ENCODE measurements at regions not wholly inside any gene's neighbourhood (a gene's known extent, or its start where the extent isn't known, plus 50 kb on each side); places are given as distances from the start of the nearest gene placed in this dataset.

DNA sequence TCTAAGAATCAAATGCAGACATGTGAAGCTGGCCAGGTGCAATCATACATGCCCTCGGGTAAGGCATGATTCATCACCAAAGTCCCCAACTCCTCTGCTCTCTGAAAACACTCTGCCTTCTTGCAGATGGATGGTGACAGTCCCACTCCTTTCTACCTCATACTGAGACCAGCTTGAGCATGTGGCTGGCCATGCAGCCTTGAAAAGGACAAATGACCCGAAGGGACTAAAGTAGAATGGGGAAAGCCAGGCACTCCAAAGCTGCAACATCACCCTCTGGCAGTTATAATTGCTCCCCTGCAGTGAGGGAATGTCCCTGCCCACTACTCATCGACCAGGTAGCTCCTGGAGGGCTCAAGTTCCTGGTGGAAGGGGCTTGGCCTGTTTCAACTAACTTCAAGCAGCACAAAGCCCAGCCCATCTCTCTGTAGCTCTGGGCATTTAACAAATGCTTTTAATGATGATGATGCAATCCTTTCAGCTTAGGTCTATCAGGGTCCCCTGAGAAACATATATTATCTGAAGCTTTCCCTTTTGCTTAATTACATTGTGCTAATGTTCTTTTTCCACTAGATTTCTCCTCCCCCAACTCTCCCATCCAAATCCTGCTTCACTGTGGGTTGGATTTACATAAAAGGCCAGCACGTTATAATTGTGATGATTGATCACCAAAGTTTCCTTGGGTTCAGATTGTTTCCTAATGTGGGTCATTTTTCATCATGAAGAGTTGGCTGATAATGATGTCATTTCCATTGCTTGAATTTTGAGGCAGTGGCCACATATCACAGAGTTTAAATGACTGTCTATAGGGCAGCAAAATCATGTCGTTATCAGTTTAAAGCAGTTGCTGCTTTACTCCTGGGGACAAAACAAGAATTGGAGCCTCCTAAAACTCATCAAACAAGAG, 436.5 kb upstream of the SLC30A5 start:
- H3K9me3 Mint-ChIP-seq: peaks cover 0 to 1% (median 0%) of the 10 kb centered on the region in 11 donors
- Histone ChIP-seq H3K9me3 (ENCODE audit: control insufficient read depth in 2 of 3, low read length in 3 of 3) (no peaks in the 10 kb centered on the region), H3K27me3 (ENCODE audit: control insufficient read depth in 2 of 2, insufficient read depth in 2 of 2, low read length in 2 of 2) (no peaks in the 10 kb centered on the region), H3K36me3 (ENCODE audit: control insufficient read depth in 2 of 3, insufficient read depth in 3 of 3, low read length in 3 of 3) (no peaks in the 10 kb centered on the region), H3K4me1 (ENCODE audit: control insufficient read depth in 2 of 2, insufficient read depth in 2 of 2, low read length in 2 of 2) (no peaks in the 10 kb centered on the region), H3K4me3 (ENCODE audit: low read length) (no peak overlapping the region), H3K27ac (ENCODE audit: low read depth, low read length) (no peak overlapping the region)
- POLR2A ChIA-PET: no interaction called here
- DNase-seq (no peak), ATAC-seq (no peak)
- CTCF ChIA-PET: interaction anchor here (0.6 kb wide), 1 partner anchor 1533 kb away, joined by 4 read pairs; no protein-coding TSS in a partner anchor
- H3K27ac Mint-ChIP-seq: no peak overlapping the region
- H3K4me3 Mint-ChIP-seq: no peak overlapping the region
- H3K27me3 Mint-ChIP-seq: peaks cover 0 to 11% (median 0%) of the 10 kb centered on the region in 5 donors
- intact Hi-C loops (cut with micrococcal nuclease): no loop called here
- peaks cover 0 to 8% (median 0%) of the 10 kb centered on the region in 7 donors for H3K4me1 Mint-ChIP-seq
- no peaks in the 10 kb centered on the region for H3K36me3 Mint-ChIP-seq

- peaks cover 0 to 8% (median 0%) of the 10 kb centered on the region in 7 donors for H3K4me1 Mint-ChIP-seq
- no peak for DNase-seq
- Histone ChIP-seq H3K36me3 (ENCODE audit: control insufficient read depth in 2 of 3, insufficient read depth in 3 of 3, low read length in 3 of 3) (no peaks in the 10 kb centered on the region), H3K27ac (ENCODE audit: low read depth, low read length) (no peak overlapping the region), H3K27me3 (ENCODE audit: control insufficient read depth in 2 of 2, insufficient read depth in 2 of 2, low read length in 2 of 2) (no peaks in the 10 kb centered on the region), H3K4me3 (ENCODE audit: low read length) (no peak overlapping the region), H3K9me3 (ENCODE audit: control insufficient read depth in 2 of 3, low read length in 3 of 3) (no peaks in the 10 kb centered on the region), H3K4me1 (ENCODE audit: control insufficient read depth in 2 of 2, insufficient read depth in 2 of 2, low read length in 2 of 2) (no peaks in the 10 kb centered on the region)
- H3K36me3 Mint-ChIP-seq: no peaks in the 10 kb centered on the region
- ATAC-seq: no peak
- peak overlapping the region in 2 of 9 donors; percentile 10 to 17 for H3K27ac Mint-ChIP-seq
- peaks cover 0 to 1% (median 0%) of the 10 kb centered on the region in 11 donors for H3K9me3 Mint-ChIP-seq
- CTCF ChIA-PET: no interaction called here
- intact Hi-C loops (cut with micrococcal nuclease): no loop called here
- POLR2A ChIA-PET: no interaction called here
- H3K27me3 Mint-ChIP-seq: peaks cover 0 to 11% (median 0%) of the 10 kb centered on the region in 5 donors
- no peak overlapping the region for H3K4me3 Mint-ChIP-seq
Observed at GRCh38 chr5:68658810-68659372, 434.9 kb upstream of the SLC30A5 start.

GRCh38 chr5:68659881-68660280, 433.9 kb upstream of the SLC30A5 start:
- Mint-ChIP-seq H3K9me3 (peaks cover 0 to 1% (median 0%) of the 10 kb centered on the region in 11 donors), H3K27me3 (peaks cover 0 to 11% (median 0%) of the 10 kb centered on the region in 5 donors), H3K4me3 (no peak overlapping the region), H3K4me1 (peaks cover 0 to 8% (median 0%) of the 10 kb centered on the region in 7 donors), H3K27ac (no peak overlapping the region), H3K36me3 (no peaks in the 10 kb centered on the region)
- no peak overlapping the region for H3K27ac ChIP-seq (ENCODE audit: low read depth, low read length)
- no peak overlapping the region for H3K4me3 ChIP-seq (ENCODE audit: low read length)
- no peaks in the 10 kb centered on the region for H3K27me3 ChIP-seq (ENCODE audit: control insufficient read depth in 2 of 2, insufficient read depth in 2 of 2, low read length in 2 of 2)
- intact Hi-C loops (cut with micrococcal nuclease): loop anchor here (2.0 to 5.0 kb wide), 2 partner anchors 373 kb away; no protein-coding TSS in a partner anchor
- no peaks in the 10 kb centered on the region for H3K9me3 ChIP-seq (ENCODE audit: control insufficient read depth in 2 of 3, low read length in 3 of 3)
- DNase-seq (no peak), ATAC-seq (no peak)
- H3K4me1 ChIP-seq (ENCODE audit: control insufficient read depth in 2 of 2, insufficient read depth in 2 of 2, low read length in 2 of 2): no peaks in the 10 kb centered on the region
- ChIA-PET CTCF (no interaction called here), POLR2A (no interaction called here)
- no peaks in the 10 kb centered on the region for H3K36me3 ChIP-seq (ENCODE audit: control insufficient read depth in 2 of 3, insufficient read depth in 3 of 3, low read length in 3 of 3)

- Mint-ChIP-seq H3K4me1 (peaks cover 0 to 8% (median 0%) of the 10 kb centered on the region in 7 donors), H3K36me3 (no peaks in the 10 kb centered on the region), H3K27me3 (peaks cover 0 to 11% (median 4%) of the 10 kb centered on the region in 5 donors), H3K4me3 (no peak overlapping the region), H3K27ac (no peak overlapping the region), H3K9me3 (peaks cover 0 to 1% (median 0%) of the 10 kb centered on the region in 11 donors)
- H3K27me3 ChIP-seq (ENCODE audit: control insufficient read depth in 2 of 2, insufficient read depth in 2 of 2, low read length in 2 of 2): no peaks in the 10 kb centered on the region
- no peak for DNase-seq
- ChIA-PET POLR2A (interaction anchor here (0.7 kb wide), 1 partner anchor 195 kb away, joined by 3 read pairs; no protein-coding TSS in a partner anchor), CTCF (no interaction called here)
- H3K4me3 ChIP-seq (ENCODE audit: low read length): no peak overlapping the region
- no peaks in the 10 kb centered on the region for H3K9me3 ChIP-seq (ENCODE audit: control insufficient read depth in 2 of 3, low read length in 3 of 3)
- H3K4me1 ChIP-seq (ENCODE audit: control insufficient read depth in 2 of 2, insufficient read depth in 2 of 2, low read length in 2 of 2): no peaks in the 10 kb centered on the region
- intact Hi-C loops (cut with micrococcal nuclease): loop anchor here (2.0 to 5.0 kb wide), 2 partner anchors 374 kb away; no protein-coding TSS in a partner anchor
- no peaks in the 10 kb centered on the region for H3K36me3 ChIP-seq (ENCODE audit: control insufficient read depth in 2 of 3, insufficient read depth in 3 of 3, low read length in 3 of 3)
- no peak for ATAC-seq
- no peak overlapping the region for H3K27ac ChIP-seq (ENCODE audit: low read depth, low read length)
Observed at GRCh38 chr5:68661237-68661636, 432.6 kb upstream of the SLC30A5 start.

DNA sequence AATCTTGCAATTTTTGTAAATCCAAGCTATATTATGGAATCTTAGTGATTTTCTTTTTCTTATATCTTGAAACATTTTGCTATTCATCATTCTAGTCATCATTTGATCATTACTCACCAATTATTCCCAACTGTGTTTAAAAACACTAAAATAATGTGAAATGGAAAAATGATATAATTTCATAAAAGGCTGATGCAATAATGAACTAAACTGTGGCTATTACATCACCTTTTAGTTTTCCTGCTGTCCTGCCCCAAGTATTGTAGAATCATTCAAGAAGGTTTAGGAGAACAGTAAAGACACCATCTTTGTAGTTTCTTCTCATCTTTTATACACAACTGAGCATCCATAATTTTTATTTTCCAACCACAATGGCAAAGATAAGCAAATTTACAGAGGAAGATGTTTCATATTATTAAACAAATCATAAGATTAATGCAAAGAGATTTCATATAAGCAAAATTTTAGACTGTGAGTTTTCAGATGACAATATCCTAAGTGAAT, 431.0 kb upstream of the SLC30A5 start:
- intact Hi-C loops (cut with micrococcal nuclease): loop anchor here in 1 of 2 donors (5.0 kb wide), 1 partner anchor 376 kb away; no protein-coding TSS in a partner anchor

DNA sequence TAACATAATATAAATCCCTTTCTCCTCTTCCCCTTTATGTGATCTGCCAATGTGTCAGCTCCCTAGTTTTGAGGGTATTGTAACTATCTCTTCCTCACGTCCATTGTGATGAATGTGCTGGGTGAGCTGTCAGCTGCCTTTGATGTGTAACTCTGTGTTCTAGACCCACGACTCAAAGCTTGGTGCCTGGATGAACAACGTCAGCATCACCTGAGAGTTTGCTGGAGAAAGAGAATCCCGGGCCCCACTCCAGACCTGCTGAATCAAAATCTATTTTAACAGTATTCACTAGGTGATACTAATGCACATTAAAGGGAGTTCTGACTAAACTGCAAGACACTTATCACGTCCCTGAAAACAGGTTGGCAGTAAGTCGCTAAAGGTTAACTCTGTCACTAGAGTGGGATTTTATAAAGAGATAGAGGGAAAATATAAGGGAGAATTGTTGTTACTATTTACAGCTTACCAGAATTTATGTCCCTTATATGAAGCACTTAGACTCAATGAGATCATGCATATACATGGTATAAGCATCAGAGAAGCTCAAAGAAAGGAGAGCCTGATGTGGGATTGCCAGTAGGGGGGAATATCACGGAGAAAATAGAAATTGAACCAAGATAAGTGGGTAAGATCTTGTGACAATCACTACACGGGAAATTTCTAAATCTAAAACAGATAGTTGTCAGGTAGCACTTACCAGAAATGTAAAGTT, 423.8 kb upstream of the SLC30A5 start:
- Mint-ChIP-seq H3K4me3 (no peak overlapping the region), H3K4me1 (peaks cover 0 to 13% (median 3%) of the 10 kb centered on the region in 7 donors), H3K9me3 (no peaks in the 10 kb centered on the region), H3K27ac (peak overlapping the region in 1 of 9 donors; percentile 38), H3K27me3 (peaks cover 0 to 9% (median 0%) of the 10 kb centered on the region in 5 donors), H3K36me3 (no peaks in the 10 kb centered on the region)
- H3K4me1 ChIP-seq (ENCODE audit: control insufficient read depth in 2 of 2, insufficient read depth in 2 of 2, low read length in 2 of 2): no peaks in the 10 kb centered on the region
- intact Hi-C loops (cut with micrococcal nuclease): no loop called here
- DNase-seq: no peak
- POLR2A ChIA-PET: no interaction called here
- ATAC-seq: no peak
- H3K9me3 ChIP-seq (ENCODE audit: control insufficient read depth in 2 of 3, low read length in 3 of 3): no peaks in the 10 kb centered on the region
- H3K4me3 ChIP-seq (ENCODE audit: low read length): no peak overlapping the region
- no peaks in the 10 kb centered on the region for H3K27me3 ChIP-seq (ENCODE audit: control insufficient read depth in 2 of 2, insufficient read depth in 2 of 2, low read length in 2 of 2)
- no peaks in the 10 kb centered on the region for H3K36me3 ChIP-seq (ENCODE audit: control insufficient read depth in 2 of 3, insufficient read depth in 3 of 3, low read length in 3 of 3)
- CTCF ChIA-PET: no interaction called here
- no peak overlapping the region for H3K27ac ChIP-seq (ENCODE audit: low read depth, low read length)

More for the DNA sequence above, 431.0 kb upstream of the SLC30A5 start:
- H3K27ac Mint-ChIP-seq: no peak overlapping the region
- H3K27me3 Mint-ChIP-seq: peaks cover 0 to 11% (median 4%) of the 10 kb centered on the region in 5 donors
- ATAC-seq: no peak
- no peak for DNase-seq
- Histone ChIP-seq H3K36me3 (ENCODE audit: control insufficient read depth in 2 of 3, insufficient read depth in 3 of 3, low read length in 3 of 3) (no peaks in the 10 kb centered on the region), H3K27ac (ENCODE audit: low read depth, low read length) (no peak overlapping the region), H3K9me3 (ENCODE audit: control insufficient read depth in 2 of 3, low read length in 3 of 3) (no peaks in the 10 kb centered on the region), H3K4me3 (ENCODE audit: low read length) (no peak overlapping the region), H3K27me3 (ENCODE audit: control insufficient read depth in 2 of 2, insufficient read depth in 2 of 2, low read length in 2 of 2) (no peaks in the 10 kb centered on the region), H3K4me1 (ENCODE audit: control insufficient read depth in 2 of 2, insufficient read depth in 2 of 2, low read length in 2 of 2) (no peaks in the 10 kb centered on the region)
- H3K36me3 Mint-ChIP-seq: no peaks in the 10 kb centered on the region
- ChIA-PET CTCF (no interaction called here), POLR2A (no interaction called here)
- peaks cover 0 to 1% (median 0%) of the 10 kb centered on the region in 11 donors for H3K9me3 Mint-ChIP-seq
- peaks cover 0 to 7% (median 0%) of the 10 kb centered on the region in 7 donors for H3K4me1 Mint-ChIP-seq
- H3K4me3 Mint-ChIP-seq: no peak overlapping the region

Data from naive thymus-derived CD4-positive, alpha-beta T cell (primary cell).